ENCODE measurements at regions not wholly inside any gene's neighbourhood (a gene's known extent, or its start where the extent isn't known, plus 50 kb on each side); places are given as distances from the start of the nearest gene placed in this dataset.
A peak's percentile ranks its signal among the peaks of the same experiment; 100 is the strongest.

- DNase-seq (ENCODE audit: low read depth in 2 of 2), result peak; percentile 91 to 92
Measured at GRCh38 chr2:236871500-236872001, 214.1 kb upstream of the COPS8 start.

DNA sequence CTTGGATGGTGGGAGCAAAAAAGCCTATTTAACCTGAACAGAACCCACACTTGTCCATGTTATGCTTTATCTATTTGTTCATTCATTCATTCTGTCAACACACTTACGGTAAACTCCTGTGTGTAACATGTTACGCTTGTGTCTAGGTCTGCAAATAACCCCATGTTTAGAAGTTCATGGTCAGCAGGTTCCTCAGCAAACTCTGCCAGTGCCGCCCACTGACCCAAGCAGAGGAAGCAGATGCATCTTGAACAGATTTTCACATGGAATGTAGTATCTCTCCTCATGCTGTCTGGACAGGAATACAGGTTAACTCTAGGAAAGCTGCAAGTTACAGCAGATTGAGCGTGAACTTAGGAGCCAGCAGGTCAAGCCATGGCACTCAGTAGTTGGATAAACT, 213.7 kb upstream of the COPS8 start:
- no peak for DNase-seq (ENCODE audit: low read depth in 2 of 2)

- DNase-seq (ENCODE audit: low read depth in 2 of 2), result no peak
Measured at GRCh38 chr2:236872981-236873380, 212.7 kb upstream of the COPS8 start.

DNA sequence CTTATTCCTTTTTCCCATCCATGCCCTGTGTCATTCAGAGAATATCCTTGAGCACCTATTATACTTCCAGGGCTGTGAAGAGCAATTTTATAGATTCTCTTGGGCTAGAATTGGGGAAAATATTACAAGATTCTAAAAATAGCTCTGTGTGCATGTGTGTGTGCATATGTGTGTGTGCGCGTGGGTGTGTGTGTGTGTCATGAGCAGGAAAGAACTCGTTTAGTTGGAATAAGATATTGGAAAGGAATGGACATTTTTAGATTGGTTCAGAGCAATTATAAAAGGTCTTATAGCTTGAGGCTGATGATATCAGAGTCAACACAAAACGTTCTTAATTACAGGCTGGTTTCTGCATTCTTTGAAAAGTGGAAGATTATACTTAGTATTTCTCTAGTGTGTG, 212.1 kb upstream of the COPS8 start:
- no peak for DNase-seq (ENCODE audit: low read depth in 2 of 2)

DNA sequence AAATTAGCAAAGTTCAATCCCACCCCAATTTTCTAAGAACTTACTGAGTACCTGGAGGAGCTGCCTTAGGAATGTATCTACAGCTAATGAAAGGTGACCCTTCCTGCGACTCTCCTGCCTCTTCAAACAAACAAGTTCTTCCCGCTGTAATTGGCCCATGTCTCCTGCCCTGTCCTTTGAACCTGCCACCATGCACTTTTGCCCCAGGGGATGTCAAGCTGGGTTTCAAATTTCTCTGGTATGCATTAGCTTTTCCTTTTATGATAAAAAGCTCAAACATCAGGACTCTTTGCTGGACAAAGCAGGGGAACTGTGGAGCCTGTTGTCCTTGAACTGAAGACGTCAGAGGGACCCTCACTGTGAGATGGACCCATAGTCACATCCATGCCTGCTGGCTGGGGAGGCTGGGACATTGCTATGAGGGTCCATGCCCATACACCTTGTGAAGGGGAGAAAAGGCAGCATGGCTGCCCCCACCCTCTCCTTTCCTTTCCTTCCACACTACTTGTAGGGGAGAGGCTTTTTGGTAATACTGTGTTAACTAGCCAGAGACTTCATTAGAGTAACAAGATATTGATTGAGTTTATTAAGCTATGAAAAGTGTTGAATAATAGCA, 210.7 kb upstream of the COPS8 start:
- DNase-seq (ENCODE audit: low read depth in 2 of 2), result no peak

DNA sequence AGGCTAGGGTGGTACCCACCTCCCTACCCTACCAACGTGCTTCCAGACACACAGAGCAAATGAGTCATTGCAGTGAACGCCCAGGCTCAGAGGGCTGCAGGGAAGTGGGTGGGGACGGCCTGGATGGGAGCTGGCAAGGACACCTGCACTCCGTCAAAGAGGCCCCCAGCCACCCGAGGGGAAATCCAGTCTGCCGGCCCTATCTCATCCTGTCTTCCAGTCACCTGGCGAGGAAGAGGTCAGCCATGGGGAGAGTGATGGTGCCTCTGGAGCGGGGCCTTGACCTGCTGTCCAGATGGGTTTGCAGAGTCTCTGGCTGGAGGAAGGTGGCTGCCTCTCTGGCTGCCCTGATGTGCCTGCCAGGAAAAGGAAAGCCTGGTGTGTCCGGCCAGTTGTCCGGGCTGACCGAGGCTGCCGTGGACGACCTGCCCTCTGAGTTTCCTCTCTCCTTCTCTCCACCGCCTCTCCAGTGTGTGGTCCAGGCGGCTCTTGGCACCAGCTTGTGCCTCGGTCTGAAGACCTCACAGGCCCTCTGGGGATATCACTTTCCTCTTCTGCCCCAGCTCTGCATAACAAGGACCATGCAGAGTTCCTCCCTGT, 209.7 kb upstream of the COPS8 start:
- DNase-seq (ENCODE audit: low read depth in 2 of 2), result no peak

DNA sequence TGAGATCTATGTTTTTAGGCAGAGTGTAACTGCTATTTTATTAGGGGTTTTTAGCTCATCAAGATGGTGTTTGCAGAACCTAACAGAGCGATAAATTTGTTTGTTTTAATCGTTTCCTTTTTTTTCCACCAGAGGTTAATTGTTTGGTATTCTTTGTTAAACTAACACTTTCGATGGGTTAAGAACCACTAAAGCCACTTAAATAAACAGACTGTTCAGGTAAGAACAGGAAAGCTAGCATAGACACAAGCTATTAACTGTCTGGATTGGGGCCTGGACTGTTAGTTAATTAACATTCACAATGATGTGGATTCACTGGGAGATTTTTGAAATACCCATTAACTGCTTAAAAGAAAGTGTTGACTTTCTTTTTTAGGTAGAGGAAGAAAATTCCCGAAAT, 209.0 kb upstream of the COPS8 start:
- DNase-seq (ENCODE audit: low read depth in 2 of 2), result no peak

- no peak for DNase-seq (ENCODE audit: low read depth in 2 of 2)
Measured at GRCh38 chr2:236877972-236878371, 207.7 kb upstream of the COPS8 start.

GRCh38 chr2:236879416-236879963, 206.2 kb upstream of the COPS8 start:
- DNase-seq (ENCODE audit: low read depth in 2 of 2), result no peak

DNA sequence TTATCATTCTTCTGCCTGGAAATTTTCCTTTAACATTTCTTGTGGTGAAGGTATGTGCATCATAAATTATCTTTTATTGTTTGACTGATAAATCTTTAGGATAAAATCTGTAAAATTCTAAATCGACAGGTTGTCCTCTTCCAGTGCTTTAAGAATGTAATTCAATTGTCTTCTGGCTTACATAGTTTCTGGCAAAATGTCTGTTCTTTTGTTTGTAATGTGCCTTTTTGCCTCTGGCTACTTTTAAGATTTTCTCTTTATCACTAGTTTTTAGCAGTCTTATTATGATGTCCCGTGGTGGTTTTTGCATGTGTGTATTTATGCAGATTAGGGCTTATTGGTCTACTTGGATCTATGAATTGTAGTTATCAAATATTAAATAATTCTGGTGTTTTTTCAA, 203.6 kb upstream of the COPS8 start:
- DNase-seq (ENCODE audit: low read depth in 2 of 2), result no peak

DNA sequence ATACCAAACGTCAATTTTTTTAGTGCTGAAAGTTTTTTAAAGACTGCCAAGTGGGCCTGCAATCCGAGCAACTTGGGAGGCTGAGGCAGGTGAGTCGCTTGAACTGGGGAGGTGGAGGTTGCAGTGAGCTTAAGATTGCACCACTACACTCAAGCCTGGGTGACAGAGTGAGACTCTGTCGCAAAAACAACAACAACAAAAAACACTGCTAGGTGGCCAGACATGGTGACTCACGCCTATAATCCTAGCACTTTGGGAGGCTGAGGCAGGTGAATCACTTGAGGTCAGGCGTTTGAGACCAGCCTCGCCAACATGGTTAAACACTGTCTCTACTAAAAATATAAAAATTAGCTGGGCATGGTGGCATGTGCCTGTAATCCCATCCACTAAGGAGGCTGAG, 202.8 kb upstream of the COPS8 start:
- DNase-seq (ENCODE audit: low read depth in 2 of 2), result no peak

DNA sequence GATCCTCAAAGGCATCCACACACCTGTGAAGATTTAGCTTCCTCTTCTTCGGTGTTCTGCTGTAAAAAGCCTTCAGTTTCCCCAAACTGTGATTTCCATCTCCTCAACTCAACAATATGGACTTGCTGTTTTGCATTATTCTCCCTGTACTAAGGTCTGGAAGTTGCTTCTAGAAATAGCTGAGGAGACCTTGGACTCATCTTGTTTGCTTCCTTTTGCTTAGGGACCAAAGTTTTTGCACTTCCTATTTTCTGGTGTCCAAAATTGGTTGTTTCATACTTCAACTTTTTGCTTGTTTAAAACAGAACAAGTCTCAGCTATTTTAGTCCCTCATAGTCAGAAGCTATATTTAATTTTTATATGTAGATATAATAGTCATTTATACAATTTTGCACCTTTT, 201.9 kb upstream of the COPS8 start:
- DNase-seq (ENCODE audit: low read depth in 2 of 2), result no peak

- no peak for DNase-seq (ENCODE audit: low read depth in 2 of 2)
Measured at GRCh38 chr2:236884569-236885175, 201.0 kb upstream of the COPS8 start.

DNA sequence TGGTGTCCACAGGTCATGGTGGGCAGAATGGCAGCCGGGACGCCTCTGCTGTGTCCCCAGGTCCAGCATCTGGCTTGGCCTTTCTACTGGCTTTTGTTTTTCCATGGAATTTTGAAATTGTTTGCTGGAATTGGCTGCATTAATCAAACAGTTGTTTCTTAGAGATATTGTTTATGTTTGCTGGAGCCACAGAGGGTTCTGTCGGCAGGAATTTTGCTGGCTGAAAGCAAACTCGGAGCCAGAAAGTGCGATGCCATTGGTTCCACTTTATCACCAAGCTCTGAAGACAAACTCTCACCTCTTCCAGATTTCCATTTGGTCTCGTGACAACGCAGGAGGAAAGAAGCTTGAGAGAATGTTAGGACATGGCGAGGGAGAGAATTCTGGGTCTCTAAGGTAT, 199.2 kb upstream of the COPS8 start:
- no peak for DNase-seq (ENCODE audit: low read depth in 2 of 2)

- peak in 1 of 2 experiments; percentile 39 for DNase-seq (ENCODE audit: low read depth in 2 of 2)
Measured at GRCh38 chr2:236887531-236887930, 198.2 kb upstream of the COPS8 start.

GRCh38 chr2:236887953-236888793, 197.5 kb upstream of the COPS8 start:
- no peak for DNase-seq (ENCODE audit: low read depth in 2 of 2)

DNA sequence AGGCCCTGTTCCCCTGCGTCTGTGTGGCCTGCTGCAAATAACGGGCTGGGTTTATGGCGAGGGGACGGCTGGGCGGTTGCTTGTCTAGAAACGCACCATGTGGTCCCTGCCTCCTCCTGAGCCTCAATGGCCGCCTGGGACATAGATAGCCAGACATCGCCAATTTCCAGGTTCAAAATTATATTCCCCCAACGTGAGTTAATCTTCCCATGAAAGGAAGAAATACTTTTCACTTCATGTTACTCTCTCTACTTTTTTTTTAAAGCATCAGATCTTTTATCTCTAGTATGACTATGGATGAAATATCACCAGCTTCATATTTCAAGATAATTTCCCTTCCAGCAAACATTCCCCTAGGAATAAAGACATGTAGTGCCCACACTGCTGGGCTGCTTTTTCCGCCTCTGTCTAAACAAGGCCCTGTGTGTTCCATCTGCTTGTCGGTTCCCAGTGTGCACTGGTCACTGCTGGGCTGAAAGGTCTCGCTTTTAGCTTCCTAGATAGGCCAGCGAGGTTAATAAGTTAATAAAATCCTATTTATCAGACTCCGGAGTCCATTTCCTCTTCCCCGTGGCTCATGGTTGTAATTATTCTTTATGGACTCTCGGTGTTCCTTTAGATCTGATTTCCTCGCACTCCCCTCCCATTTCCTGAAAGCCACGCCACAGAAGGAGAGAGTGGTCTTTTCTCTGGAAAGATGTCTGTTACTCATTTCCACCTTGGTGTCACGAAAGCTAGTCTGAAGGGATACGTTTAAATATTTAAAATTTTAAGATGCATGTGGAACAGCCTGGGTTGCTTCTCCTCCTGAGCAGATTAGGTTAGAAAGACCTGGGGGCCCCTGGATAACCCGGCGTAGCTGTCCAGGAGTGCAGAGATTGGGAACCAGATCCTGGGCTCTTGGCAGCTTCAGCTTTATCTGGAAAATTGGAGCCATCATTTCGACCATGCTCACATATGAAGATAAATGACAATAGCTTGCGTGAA, 196.6 kb upstream of the COPS8 start:
- DNase-seq (ENCODE audit: low read depth in 2 of 2), result no peak

GRCh38 chr2:236889791-236890704, 195.6 kb upstream of the COPS8 start:
- no peak for DNase-seq (ENCODE audit: low read depth in 2 of 2)

GRCh38 chr2:236892721-236893120, 193.0 kb upstream of the COPS8 start:
- no peak for DNase-seq (ENCODE audit: low read depth in 2 of 2)

- DNase-seq (ENCODE audit: low read depth in 2 of 2), result no peak
Measured at GRCh38 chr2:236894791-236895190, 190.9 kb upstream of the COPS8 start.

Data from fibroblast of skin of left biceps (primary cell).